ENCODE measurements at regions not wholly inside any gene's neighbourhood (a gene's known extent, or its start where the extent isn't known, plus 50 kb on each side); places are given as distances from the start of the nearest gene placed in this dataset.

- Histone ChIP-seq H3K4me1 (ENCODE audit: control insufficient read depth in 2 of 2, insufficient read depth in 2 of 2, low read length in 2 of 2) (no peaks in the 10 kb centered on the region), H3K36me3 (ENCODE audit: control insufficient read depth in 2 of 2, insufficient read depth in 2 of 2, low read length in 1 of 2) (no peaks in the 10 kb centered on the region), H3K27ac (ENCODE audit: low read depth in 1 of 2, low read length in 1 of 2) (no peak overlapping the region), H3K4me3 (ENCODE audit: low read length in 2 of 2) (no peak overlapping the region), H3K9me3 (ENCODE audit: control insufficient read depth in 2 of 2, insufficient read depth in 1 of 2, low read length in 1 of 2) (peaks cover 0 to 9% of the 10 kb centered on the region in 2 donors), H3K27me3 (ENCODE audit: control insufficient read depth in 2 of 2, insufficient read depth in 1 of 2, low read length in 1 of 2) (no peaks in the 10 kb centered on the region)
- no peak for DNase-seq (ENCODE audit: low read depth in 6 of 9, low spot score in 9 of 9)
- 93% methylated on average over 20 of the region's 20 CpGs for WGBS
These were observed 535.1 kb upstream of the LUZP2 start for GRCh38 chr11:23961503-23962338.

DNA sequence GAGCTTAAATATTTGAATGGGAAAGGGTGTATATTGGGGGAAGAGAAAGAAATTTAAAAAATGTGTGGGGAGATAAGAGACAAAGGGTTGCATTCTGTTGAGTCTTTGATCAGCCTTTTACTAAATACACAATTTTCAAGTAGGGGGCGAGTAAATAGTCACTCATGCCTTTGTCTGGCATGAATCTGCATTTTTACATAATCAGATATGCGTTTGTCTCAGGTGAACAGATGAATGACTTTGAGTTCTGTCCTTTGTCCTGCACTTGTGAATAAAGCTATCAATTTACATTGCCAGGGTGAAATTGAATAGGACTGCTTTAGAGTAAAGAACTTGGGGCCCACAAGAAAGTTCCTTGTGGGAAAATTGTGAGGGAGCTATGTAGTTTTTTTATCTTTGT lies 523.6 kb upstream of the LUZP2 start:
- Histone ChIP-seq H3K4me1 (ENCODE audit: control insufficient read depth in 2 of 2, insufficient read depth in 2 of 2, low read length in 2 of 2) (no peaks in the 10 kb centered on the region), H3K27me3 (ENCODE audit: control insufficient read depth in 2 of 2, insufficient read depth in 1 of 2, low read length in 1 of 2) (no peaks in the 10 kb centered on the region)
- 89% methylated on average over 2 of the region's 2 CpGs for WGBS

DNA sequence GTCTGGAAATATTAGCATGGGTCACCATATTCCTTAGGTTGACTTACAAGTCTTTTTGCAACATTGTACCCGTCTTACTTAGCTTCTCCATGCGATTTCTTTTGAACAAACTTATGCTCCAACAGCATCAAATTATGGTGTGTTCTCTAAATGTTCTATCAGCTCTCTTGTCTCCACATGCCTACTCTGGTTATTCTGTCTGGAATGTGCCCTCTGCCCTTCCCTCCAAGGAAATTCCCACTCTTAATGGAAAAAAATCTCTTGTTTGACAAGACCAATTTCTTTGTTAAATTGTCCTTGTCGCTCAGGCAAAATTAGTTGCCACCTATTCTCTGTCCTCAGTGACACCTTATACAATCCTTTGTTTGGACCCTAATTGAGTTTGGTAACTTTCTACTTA lies 522.8 kb upstream of the LUZP2 start:
- Histone ChIP-seq H3K4me1 (ENCODE audit: control insufficient read depth in 2 of 2, insufficient read depth in 2 of 2, low read length in 2 of 2) (no peaks in the 10 kb centered on the region), H3K27ac (ENCODE audit: low read depth in 1 of 2, low read length in 1 of 2) (no peak overlapping the region), H3K36me3 (ENCODE audit: control insufficient read depth in 2 of 2, insufficient read depth in 2 of 2, low read length in 1 of 2) (no peaks in the 10 kb centered on the region), H3K9me3 (ENCODE audit: control insufficient read depth in 2 of 2, insufficient read depth in 1 of 2, low read length in 1 of 2) (no peaks in the 10 kb centered on the region), H3K27me3 (ENCODE audit: control insufficient read depth in 2 of 2, insufficient read depth in 1 of 2, low read length in 1 of 2) (no peaks in the 10 kb centered on the region), H3K4me3 (ENCODE audit: low read length in 2 of 2) (no peak overlapping the region)
- WGBS = 62% methylated on average over 3 of the region's 3 CpGs
- DNase-seq (ENCODE audit: low read depth in 6 of 9, low spot score in 9 of 9) = no peak

More for the DNA sequence above, 523.6 kb upstream of the LUZP2 start:
- Histone ChIP-seq H3K4me3 (ENCODE audit: low read length in 2 of 2) (no peak overlapping the region), H3K36me3 (ENCODE audit: control insufficient read depth in 2 of 2, insufficient read depth in 2 of 2, low read length in 1 of 2) (no peaks in the 10 kb centered on the region), H3K9me3 (ENCODE audit: control insufficient read depth in 2 of 2, insufficient read depth in 1 of 2, low read length in 1 of 2) (no peaks in the 10 kb centered on the region), H3K27ac (ENCODE audit: low read depth in 1 of 2, low read length in 1 of 2) (no peak overlapping the region)
- no peak for DNase-seq (ENCODE audit: low read depth in 6 of 9, low spot score in 9 of 9)

DNA sequence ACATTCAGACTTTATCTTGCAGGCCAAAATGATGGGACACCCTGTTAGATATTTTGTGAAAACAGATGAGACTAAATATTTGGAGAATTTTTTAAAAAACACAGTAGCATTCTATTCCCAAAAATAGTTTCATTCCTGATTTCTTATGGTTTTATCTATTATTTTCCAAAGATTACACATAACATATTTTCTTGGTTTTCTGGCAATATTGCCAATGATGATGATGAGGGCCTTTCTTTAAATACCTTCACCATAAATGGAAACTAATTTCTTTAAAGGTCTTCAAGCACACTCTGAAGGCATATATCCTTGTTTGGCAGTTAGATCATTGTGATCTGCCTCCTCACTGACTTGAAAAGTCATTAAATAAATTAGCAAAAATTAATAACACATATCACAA lies 522.3 kb upstream of the LUZP2 start:
- Histone ChIP-seq H3K4me1 (ENCODE audit: control insufficient read depth in 2 of 2, insufficient read depth in 2 of 2, low read length in 2 of 2) (no peaks in the 10 kb centered on the region), H3K9me3 (ENCODE audit: control insufficient read depth in 2 of 2, insufficient read depth in 1 of 2, low read length in 1 of 2) (no peaks in the 10 kb centered on the region), H3K4me3 (ENCODE audit: low read length in 2 of 2) (no peak overlapping the region), H3K27me3 (ENCODE audit: control insufficient read depth in 2 of 2, insufficient read depth in 1 of 2, low read length in 1 of 2) (no peaks in the 10 kb centered on the region), H3K36me3 (ENCODE audit: control insufficient read depth in 2 of 2, insufficient read depth in 2 of 2, low read length in 1 of 2) (no peaks in the 10 kb centered on the region), H3K27ac (ENCODE audit: low read depth in 1 of 2, low read length in 1 of 2) (no peak overlapping the region)
- DNase-seq (ENCODE audit: low read depth in 6 of 9, low spot score in 9 of 9) = no peak

DNA sequence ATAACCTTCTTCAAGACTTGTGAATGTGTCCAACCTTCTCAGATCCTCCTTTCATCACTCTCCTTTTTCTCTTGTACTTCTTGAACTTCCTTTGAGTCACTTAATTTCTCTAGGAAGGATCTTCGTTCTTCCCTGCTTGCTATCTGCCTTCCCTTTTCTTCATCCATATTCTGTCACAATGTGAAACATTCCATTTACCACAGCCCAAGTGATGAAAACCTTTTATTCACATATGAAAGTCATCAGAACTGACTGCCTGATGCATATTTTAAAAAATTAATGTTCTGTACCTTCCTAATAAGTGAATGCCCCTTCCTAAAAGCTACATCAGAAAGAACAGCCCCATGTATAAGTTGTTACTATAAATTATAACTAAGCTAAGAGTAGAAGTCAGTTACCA lies 520.4 kb upstream of the LUZP2 start:
- H3K9me3 ChIP-seq (ENCODE audit: control insufficient read depth in 2 of 2, insufficient read depth in 1 of 2, low read length in 1 of 2) = no peaks in the 10 kb centered on the region
- no peaks in the 10 kb centered on the region for H3K27me3 ChIP-seq (ENCODE audit: control insufficient read depth in 2 of 2, insufficient read depth in 1 of 2, low read length in 1 of 2)
- 30% methylated on average over 1 of the region's 1 CpG for WGBS
- H3K36me3 ChIP-seq (ENCODE audit: control insufficient read depth in 2 of 2, insufficient read depth in 2 of 2, low read length in 1 of 2) = no peaks in the 10 kb centered on the region
- H3K4me1 ChIP-seq (ENCODE audit: control insufficient read depth in 2 of 2, insufficient read depth in 2 of 2, low read length in 2 of 2) = no peaks in the 10 kb centered on the region
- H3K27ac ChIP-seq (ENCODE audit: low read depth in 1 of 2, low read length in 1 of 2) = no peak overlapping the region
- H3K4me3 ChIP-seq (ENCODE audit: low read length in 2 of 2) = no peak overlapping the region
- DNase-seq (ENCODE audit: low read depth in 6 of 9, low spot score in 9 of 9) = no peak

DNA sequence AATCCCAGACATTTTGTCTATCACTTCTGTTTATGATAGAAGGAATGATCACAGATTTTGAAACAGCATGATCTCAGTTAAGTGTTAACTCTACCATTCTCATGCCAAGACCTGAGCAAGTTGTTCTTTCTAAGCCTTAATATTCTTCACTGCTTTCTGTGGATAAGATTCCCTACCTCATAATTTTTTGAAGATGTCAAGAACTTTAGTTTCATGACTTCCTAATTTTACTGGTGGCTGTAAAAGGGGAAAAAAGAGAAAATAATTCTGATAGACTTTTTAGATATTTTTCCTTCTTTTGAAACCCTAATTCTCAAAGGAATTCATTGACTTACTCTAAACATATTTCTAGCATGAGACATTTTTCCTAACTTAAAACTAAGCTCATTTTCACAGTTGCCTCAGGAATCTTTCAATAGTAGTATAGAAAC lies 520.0 kb upstream of the LUZP2 start:
- H3K27me3 ChIP-seq (ENCODE audit: control insufficient read depth in 2 of 2, insufficient read depth in 1 of 2, low read length in 1 of 2) = no peaks in the 10 kb centered on the region
- H3K27ac ChIP-seq (ENCODE audit: low read depth in 1 of 2, low read length in 1 of 2) = no peak overlapping the region
- H3K36me3 ChIP-seq (ENCODE audit: control insufficient read depth in 2 of 2, insufficient read depth in 2 of 2, low read length in 1 of 2) = no peaks in the 10 kb centered on the region
- no peaks in the 10 kb centered on the region for H3K9me3 ChIP-seq (ENCODE audit: control insufficient read depth in 2 of 2, insufficient read depth in 1 of 2, low read length in 1 of 2)
- no peaks in the 10 kb centered on the region for H3K4me1 ChIP-seq (ENCODE audit: control insufficient read depth in 2 of 2, insufficient read depth in 2 of 2, low read length in 2 of 2)
- H3K4me3 ChIP-seq (ENCODE audit: low read length in 2 of 2) = no peak overlapping the region
- no peak for DNase-seq (ENCODE audit: low read depth in 6 of 9, low spot score in 9 of 9)

- peaks cover 0 to under 1% of the 10 kb centered on the region in 2 donors for H3K9me3 ChIP-seq (ENCODE audit: control insufficient read depth in 2 of 2, insufficient read depth in 1 of 2, low read length in 1 of 2)
- H3K36me3 ChIP-seq (ENCODE audit: control insufficient read depth in 2 of 2, insufficient read depth in 2 of 2, low read length in 1 of 2) = no peaks in the 10 kb centered on the region
- no peak overlapping the region for H3K27ac ChIP-seq (ENCODE audit: low read depth in 1 of 2, low read length in 1 of 2)
- no peaks in the 10 kb centered on the region for H3K27me3 ChIP-seq (ENCODE audit: control insufficient read depth in 2 of 2, insufficient read depth in 1 of 2, low read length in 1 of 2)
- 97% methylated on average over 1 of the region's 1 CpG for WGBS
- H3K4me1 ChIP-seq (ENCODE audit: control insufficient read depth in 2 of 2, insufficient read depth in 2 of 2, low read length in 2 of 2) = no peaks in the 10 kb centered on the region
- DNase-seq (ENCODE audit: low read depth in 6 of 9, low spot score in 9 of 9) = no peak
- no peak overlapping the region for H3K4me3 ChIP-seq (ENCODE audit: low read length in 2 of 2)
These were observed 508.4 kb upstream of the LUZP2 start for GRCh38 chr11:23988381-23989006.

DNA sequence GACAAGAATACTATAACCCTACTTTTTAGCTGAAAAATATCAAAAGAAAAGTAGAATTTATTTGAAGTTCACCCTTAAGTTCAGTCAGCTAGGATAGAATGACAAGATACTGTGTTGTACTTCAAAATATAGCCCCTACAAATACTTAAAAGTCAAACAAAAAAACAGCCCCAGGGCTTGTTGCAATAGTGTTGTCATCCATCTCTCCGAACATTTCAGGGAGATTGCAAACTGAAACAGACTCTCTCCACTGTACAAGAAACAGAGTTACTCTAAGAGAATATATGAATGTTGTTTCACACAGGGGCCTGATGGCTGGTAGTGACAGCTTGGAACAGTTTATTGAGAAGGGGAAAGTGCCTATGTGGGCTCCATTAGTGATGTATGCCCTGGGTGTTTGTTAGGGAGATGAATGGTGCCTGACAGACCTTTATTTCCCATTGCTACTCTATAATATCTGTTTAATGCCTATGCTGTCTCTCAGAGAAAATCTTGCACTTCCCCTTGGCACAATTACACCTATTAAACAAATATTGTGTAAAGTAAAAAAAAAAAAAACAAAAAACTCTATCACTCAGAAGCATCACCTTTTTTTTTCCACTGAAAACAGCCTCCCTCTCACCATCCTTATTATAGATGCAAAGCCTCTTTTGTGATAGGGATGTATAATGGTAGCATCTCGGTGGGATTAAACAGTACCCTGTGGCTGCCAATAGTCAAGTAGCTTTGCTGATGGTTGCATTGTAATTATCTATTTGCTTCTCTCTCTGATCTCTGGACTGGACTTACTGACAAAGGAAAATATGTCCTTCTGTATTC lies 506.3 kb upstream of the LUZP2 start:
- Histone ChIP-seq H3K36me3 (ENCODE audit: control insufficient read depth in 2 of 2, insufficient read depth in 2 of 2, low read length in 1 of 2) (no peaks in the 10 kb centered on the region), H3K4me1 (ENCODE audit: control insufficient read depth in 2 of 2, insufficient read depth in 2 of 2, low read length in 2 of 2) (no peaks in the 10 kb centered on the region), H3K27ac (ENCODE audit: low read depth in 1 of 2, low read length in 1 of 2) (no peak overlapping the region), H3K4me3 (ENCODE audit: low read length in 2 of 2) (no peak overlapping the region), H3K9me3 (ENCODE audit: control insufficient read depth in 2 of 2, insufficient read depth in 1 of 2, low read length in 1 of 2) (peaks cover 0 to 12% of the 10 kb centered on the region in 2 donors), H3K27me3 (ENCODE audit: control insufficient read depth in 2 of 2, insufficient read depth in 1 of 2, low read length in 1 of 2) (no peaks in the 10 kb centered on the region)
- no peak for DNase-seq (ENCODE audit: low read depth in 6 of 9, low spot score in 9 of 9)
- WGBS = 94% methylated on average over 2 of the region's 2 CpGs

GRCh38 chr11:23991165-23991539 lies 505.7 kb upstream of the LUZP2 start:
- Histone ChIP-seq H3K27me3 (ENCODE audit: control insufficient read depth in 2 of 2, insufficient read depth in 1 of 2, low read length in 1 of 2) (no peaks in the 10 kb centered on the region), H3K4me1 (ENCODE audit: control insufficient read depth in 2 of 2, insufficient read depth in 2 of 2, low read length in 2 of 2) (no peaks in the 10 kb centered on the region), H3K27ac (ENCODE audit: low read depth in 1 of 2, low read length in 1 of 2) (no peak overlapping the region), H3K9me3 (ENCODE audit: control insufficient read depth in 2 of 2, insufficient read depth in 1 of 2, low read length in 1 of 2) (peaks cover 0 to 12% of the 10 kb centered on the region in 2 donors), H3K4me3 (ENCODE audit: low read length in 2 of 2) (no peak overlapping the region), H3K36me3 (ENCODE audit: control insufficient read depth in 2 of 2, insufficient read depth in 2 of 2, low read length in 1 of 2) (no peaks in the 10 kb centered on the region)
- DNase-seq (ENCODE audit: low read depth in 6 of 9, low spot score in 9 of 9) = no peak
- WGBS = 91% methylated on average over 2 of the region's 2 CpGs

Data from thymus (tissue), 11 donors.